GM23248 (cell line): ENCODE measurements at regions not wholly inside any gene's neighbourhood (a gene's known extent, or its start where the extent isn't known, plus 50 kb on each side); places are given as distances from the start of the nearest gene placed in this dataset.

Source experiments
- DNase-seq: peaks from one replicate; pipeline ENCODE4 v3.0.0-alpha.2; 2015
- H2AFZ ChIP-seq: fragments of 200-600 bp; sonication (generic); 2 replicates; pipeline ENCODE4 v1.6.1; 2016; ENCODE audit warnings: antibody characterized with exemption
- H3F3A ChIP-seq: fragments of 200-600 bp; sonication (generic); 2 replicates; pipeline ENCODE4 v1.6.1; 2016; ENCODE audit warnings: mild to moderate bottlenecking, antibody characterized with exemption, mixed run types; ENCODE audit not compliant: insufficient read depth
- H3K27ac ChIP-seq: fragments of 200-600 bp; sonication (generic); 2 replicates; pipeline ENCODE4 v1.5.1; 2016; ENCODE audit warnings: mild to moderate bottlenecking
- H3K27me3 ChIP-seq: fragments of 200-600 bp; sonication (generic); replicated peaks from 2 replicates; pipeline ENCODE4 v1.6.1; 2016; ENCODE audit warnings: mild to moderate bottlenecking; ENCODE audit not compliant: insufficient read depth
- H3K36me3 ChIP-seq: fragments of 200-600 bp; sonication (generic); 2 replicates; pipeline ENCODE4 v1.6.1; 2016; ENCODE audit warnings: low read depth, mild to moderate bottlenecking
- H3K4me1 ChIP-seq: fragments of 200-600 bp; sonication (generic); 2 replicates; pipeline ENCODE4 v1.6.1; 2016; ENCODE audit warnings: mild to moderate bottlenecking; ENCODE audit not compliant: insufficient read depth
- H3K4me2 ChIP-seq: fragments of 200-600 bp; sonication (generic); one replicate; pipeline ENCODE4 v1.6.1; 2016; ENCODE audit warnings: mild to moderate bottlenecking; ENCODE audit not compliant: unreplicated experiment
- H3K4me3 ChIP-seq: fragments of 200-600 bp; sonication (generic); 2 replicates; pipeline ENCODE4 v1.5.1; 2016; ENCODE audit warnings: mild to moderate bottlenecking
- H3K79me2 ChIP-seq: fragments of 200-600 bp; sonication (generic); 2 replicates; pipeline ENCODE4 v1.6.1; 2016; ENCODE audit warnings: mild to moderate bottlenecking; ENCODE audit not compliant: insufficient read depth
- H3K9ac ChIP-seq: fragments of 200-600 bp; sonication (generic); 2 replicates; pipeline ENCODE4 v1.6.1; 2016; ENCODE audit warnings: mild to moderate bottlenecking
- H3K9me2 ChIP-seq: fragments of 200-600 bp; sonication (generic); 2 replicates; pipeline ENCODE4 v1.6.1; 2016; ENCODE audit warnings: mixed run types, mild to moderate bottlenecking, moderate library complexity; ENCODE audit not compliant: insufficient read depth
- H3K9me3 ChIP-seq: fragments of 200-600 bp; sonication (generic); one replicate; pipeline ENCODE4 v1.6.1; 2017; ENCODE audit warnings: low read depth
- H4K20me1 ChIP-seq: fragments of 200-600 bp; sonication (generic); 2 replicates; pipeline ENCODE4 v1.6.0; 2016; ENCODE audit not compliant: insufficient read depth
- EZH2 ChIP-seq: fragments of 200-600 bp; sonication (generic); IDR thresholded peaks from 2 replicates; pipeline ENCODE4 v1.6.1; 2018; ENCODE audit warnings: antibody characterized with exemption, mild to moderate bottlenecking; ENCODE audit not compliant: insufficient read depth, poor library complexity, severe bottlenecking
- EZH2phosphoT487 ChIP-seq: fragments of 200-600 bp; sonication (generic); IDR thresholded peaks from 2 replicates; pipeline ENCODE4 v1.6.1; 2018; ENCODE audit warnings: antibody characterized with exemption, moderate library complexity, mild to moderate bottlenecking, low read depth; ENCODE audit not compliant: insufficient read depth
- WGBS, 2 experiments: methylation state at CpG; one replicate each; pipeline ENCODE4 v1.1.6; 2015 to 2017; ENCODE audit warnings: low lambda C conversion rate in 2 of 2, low coverage in 1 of 2; ENCODE audit errors: missing lambda C conversion rate in 2 of 2; 5-methylcytosine and 5-hydroxymethylcytosine counted together
- in situ Hi-C: fragments of 300-500 bp; cut with MboI; formaldehyde crosslinking; loops from 2 replicates; pipeline ENCODE4 v1.15.0; 2020

- Histone ChIP-seq H3K4me1 (no peaks in the 10 kb centered on the region), H3K9me2 (no peaks in the 10 kb centered on the region), H3K4me3 (no peak overlapping the region), H4K20me1 (no peaks in the 10 kb centered on the region), H3K9me3 (no peaks in the 10 kb centered on the region), H3K27me3 (no peaks in the 10 kb centered on the region), H3K9ac (no peak overlapping the region), H3K79me2 (no peaks in the 10 kb centered on the region), H3K4me2 (no peak overlapping the region), H3K27ac (no peak overlapping the region), H2AFZ (no peak overlapping the region), H3K36me3 (no peaks in the 10 kb centered on the region), H3F3A (no peaks in the 10 kb centered on the region)
- TF ChIP-seq EZH2phosphoT487 (no peak), EZH2 (no peak)
- in situ Hi-C loops: no loop called here
- peak; percentile 3 for DNase-seq
- WGBS, 2 experiments: 36 to 46% methylated on average over 2 of the region's 2 CpGs
Measured at GRCh38 chr5:86837610-86838009, 219.9 kb downstream of the COX7C start.

- Histone ChIP-seq H3K9me3 (no peaks in the 10 kb centered on the region), H3F3A (no peaks in the 10 kb centered on the region), H3K27ac (no peak overlapping the region), H3K36me3 (no peaks in the 10 kb centered on the region), H3K4me2 (no peak overlapping the region), H3K9me2 (no peaks in the 10 kb centered on the region), H3K4me1 (no peaks in the 10 kb centered on the region), H2AFZ (no peak overlapping the region), H4K20me1 (no peaks in the 10 kb centered on the region), H3K9ac (no peak overlapping the region), H3K4me3 (no peak overlapping the region), H3K79me2 (no peaks in the 10 kb centered on the region), H3K27me3 (no peaks in the 10 kb centered on the region)
- no peak for TF ChIP-seq EZH2
- no peak for TF ChIP-seq EZH2phosphoT487
- in situ Hi-C loops: no loop called here
- WGBS, 2 experiments: 60 to 74% methylated on average over 2 of the region's 2 CpGs
- no peak for DNase-seq
Measured at GRCh38 chr5:86838083-86838482, 220.3 kb downstream of the COX7C start.

- Histone ChIP-seq H3K79me2 (no peaks in the 10 kb centered on the region), H3K4me1 (no peaks in the 10 kb centered on the region), H3K9me2 (no peaks in the 10 kb centered on the region), H3K9me3 (no peaks in the 10 kb centered on the region), H3K9ac (no peak overlapping the region), H3K36me3 (no peaks in the 10 kb centered on the region), H2AFZ (no peak overlapping the region), H3K4me3 (no peak overlapping the region), H3K4me2 (no peak overlapping the region), H3K27ac (no peak overlapping the region), H4K20me1 (no peaks in the 10 kb centered on the region), H3F3A (no peaks in the 10 kb centered on the region), H3K27me3 (no peaks in the 10 kb centered on the region)
- WGBS, 2 experiments: 4 to 5% methylated on average over 3 of the region's 3 CpGs
- DNase-seq: no peak
- no peak for TF ChIP-seq EZH2phosphoT487
- TF ChIP-seq EZH2: no peak
- in situ Hi-C loops: no loop called here
Measured at GRCh38 chr5:86841000-86841644, 223.4 kb downstream of the COX7C start.

- H3K27ac ChIP-seq: no peak overlapping the region
- 30 to 33% methylated on average over 3 of the region's 3 CpGs for WGBS, 2 experiments
- no peak overlapping the region for H3K9ac ChIP-seq
- no peaks in the 10 kb centered on the region for H3K79me2 ChIP-seq
- no peaks in the 10 kb centered on the region for H4K20me1 ChIP-seq
- TF ChIP-seq EZH2phosphoT487 (no peak), EZH2 (no peak)
- no peak for DNase-seq
- H3F3A ChIP-seq: no peaks in the 10 kb centered on the region
- no peaks in the 10 kb centered on the region for H3K36me3 ChIP-seq
- H3K9me2 ChIP-seq: no peaks in the 10 kb centered on the region
- H3K4me2 ChIP-seq: no peak overlapping the region
- in situ Hi-C loops: no loop called here
- no peaks in the 10 kb centered on the region for H3K4me1 ChIP-seq
- no peak overlapping the region for H2AFZ ChIP-seq
- no peaks in the 10 kb centered on the region; the same call in 1 of the 2 replicates for H3K27me3 ChIP-seq
- H3K4me3 ChIP-seq: no peak overlapping the region
- H3K9me3 ChIP-seq: no peaks in the 10 kb centered on the region
Measured at GRCh38 chr5:86858442-86858841, 240.7 kb downstream of the COX7C start.

- TF ChIP-seq EZH2phosphoT487: no peak
- TF ChIP-seq EZH2: no peak
- no peak overlapping the region for H3K4me3 ChIP-seq
- H4K20me1 ChIP-seq: no peaks in the 10 kb centered on the region
- no peaks in the 10 kb centered on the region for H3K27me3 ChIP-seq
- H3K9me2 ChIP-seq: no peaks in the 10 kb centered on the region
- no peaks in the 10 kb centered on the region for H3K4me1 ChIP-seq
- no peak overlapping the region for H3K9ac ChIP-seq
- no peak overlapping the region for H3K27ac ChIP-seq
- in situ Hi-C loops: no loop called here
- no peaks in the 10 kb centered on the region for H3K36me3 ChIP-seq
- no peaks in the 10 kb centered on the region for H3K79me2 ChIP-seq
- H3K4me2 ChIP-seq: no peak overlapping the region
- 26 to 30% methylated on average over 2 of the region's 2 CpGs for WGBS, 2 experiments
- H2AFZ ChIP-seq: no peak overlapping the region
- no peaks in the 10 kb centered on the region for H3F3A ChIP-seq
- no peak for DNase-seq
- H3K9me3 ChIP-seq: no peaks in the 10 kb centered on the region
Measured at GRCh38 chr5:86861512-86861911, 243.8 kb downstream of the COX7C start.
